ENCODE measurements at regions not wholly inside any gene's neighbourhood (a gene's known extent, or its start where the extent isn't known, plus 50 kb on each side); places are given as distances from the start of the nearest gene placed in this dataset.

DNA sequence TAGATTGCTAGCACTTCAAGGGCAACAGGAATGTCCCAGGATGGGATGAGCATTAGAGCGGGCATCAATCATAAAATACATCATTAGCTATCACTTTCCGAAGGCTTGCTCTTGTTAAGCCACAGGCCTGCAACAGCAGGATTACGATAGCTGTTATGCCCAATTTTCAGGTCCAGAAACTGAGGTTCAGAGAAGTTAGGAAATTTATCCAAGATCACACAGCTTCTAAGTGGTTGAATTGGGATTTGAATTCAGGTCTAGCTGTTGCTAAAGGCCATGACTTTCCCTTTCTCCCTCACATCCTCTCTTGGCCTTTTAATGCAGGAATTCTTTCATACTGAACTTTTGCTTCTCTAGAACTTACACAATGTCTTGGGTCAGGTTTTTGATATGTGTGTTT is 119.4 kb upstream of the ERCC6L2 start:
- Histone ChIP-seq H3F3A (ENCODE audit: insufficient read depth, low read length) (no peaks in the 10 kb centered on the region), H3K4me2 (ENCODE audit: low read depth, low read length) (no peak overlapping the region), H3K9me2 (replicated peaks; ENCODE audit: insufficient read depth, low read length) (no peaks in the 10 kb centered on the region), H3K36me3 (replicated peaks; ENCODE audit: insufficient read depth, low read length) (no peaks in the 10 kb centered on the region), H3K27me3 (replicated peaks; ENCODE audit: insufficient read depth, low read length) (no peaks in the 10 kb centered on the region), H3K9me3 (replicated peaks; ENCODE audit: insufficient read depth, low read length) (no peaks in the 10 kb centered on the region), H3K27ac (ENCODE audit: low read length) (no peak overlapping the region), H3K79me2 (ENCODE audit: low read length) (no peaks in the 10 kb centered on the region), H4K20me1 (ENCODE audit: insufficient read depth, low read length) (no peaks in the 10 kb centered on the region), H3K4me3 (ENCODE audit: low read length) (no peak overlapping the region), H2AFZ (ENCODE audit: low read length) (no peak overlapping the region), H3K9ac (ENCODE audit: low read length) (no peak overlapping the region), H3K4me1 (ENCODE audit: low read length) (no peaks in the 10 kb centered on the region)
- TF ChIP-seq, protein P1, sequence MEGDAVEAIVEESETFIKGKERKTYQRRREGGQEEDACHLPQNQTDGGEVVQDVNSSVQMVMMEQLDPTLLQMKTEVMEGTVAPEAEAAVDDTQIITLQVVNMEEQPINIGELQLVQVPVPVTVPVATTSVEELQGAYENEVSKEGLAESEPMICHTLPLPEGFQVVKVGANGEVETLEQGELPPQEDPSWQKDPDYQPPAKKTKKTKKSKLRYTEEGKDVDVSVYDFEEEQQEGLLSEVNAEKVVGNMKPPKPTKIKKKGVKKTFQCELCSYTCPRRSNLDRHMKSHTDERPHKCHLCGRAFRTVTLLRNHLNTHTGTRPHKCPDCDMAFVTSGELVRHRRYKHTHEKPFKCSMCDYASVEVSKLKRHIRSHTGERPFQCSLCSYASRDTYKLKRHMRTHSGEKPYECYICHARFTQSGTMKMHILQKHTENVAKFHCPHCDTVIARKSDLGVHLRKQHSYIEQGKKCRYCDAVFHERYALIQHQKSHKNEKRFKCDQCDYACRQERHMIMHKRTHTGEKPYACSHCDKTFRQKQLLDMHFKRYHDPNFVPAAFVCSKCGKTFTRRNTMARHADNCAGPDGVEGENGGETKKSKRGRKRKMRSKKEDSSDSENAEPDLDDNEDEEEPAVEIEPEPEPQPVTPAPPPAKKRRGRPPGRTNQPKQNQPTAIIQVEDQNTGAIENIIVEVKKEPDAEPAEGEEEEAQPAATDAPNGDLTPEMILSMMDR (IDR thresholded peaks at IDR 0.05; ENCODE audit: low read length) = no peak
- TF ChIP-seq EZH2phosphoT487 (IDR thresholded peaks at IDR 0.05; ENCODE audit: low read length) (no peak), EZH2 (optimal IDR thresholded peaks at IDR 0.05; ENCODE audit: low read depth, low read length) (no peak)
- no peak for DNase-seq

DNA sequence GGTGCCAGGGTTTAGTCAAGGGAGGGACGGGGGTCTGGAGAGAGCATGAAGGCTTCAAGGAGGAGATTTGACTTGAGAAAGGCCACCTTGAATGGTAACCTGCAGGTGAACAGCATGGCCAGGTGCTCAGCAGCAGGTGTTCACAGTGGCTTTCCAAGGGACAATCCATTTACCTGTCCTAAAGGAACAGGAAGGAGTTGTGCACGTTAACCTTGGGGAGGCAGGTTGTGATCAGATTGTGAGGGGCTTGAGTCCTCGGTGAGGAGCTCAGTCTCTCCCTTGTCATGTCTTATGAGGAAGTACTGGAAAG is 120.1 kb upstream of the ERCC6L2 start:
- H4K20me1 ChIP-seq (ENCODE audit: insufficient read depth, low read length) = no peaks in the 10 kb centered on the region
- H3K27ac ChIP-seq (ENCODE audit: low read length) = no peak overlapping the region
- H3K4me3 ChIP-seq (ENCODE audit: low read length) = no peak overlapping the region
- no peaks in the 10 kb centered on the region for H3K36me3 ChIP-seq (replicated peaks; ENCODE audit: insufficient read depth, low read length)
- no peak overlapping the region for H3K9ac ChIP-seq (ENCODE audit: low read length)
- no peaks in the 10 kb centered on the region for H3F3A ChIP-seq (ENCODE audit: insufficient read depth, low read length)
- H2AFZ ChIP-seq (ENCODE audit: low read length) = no peak overlapping the region
- no peak for DNase-seq
- no peaks in the 10 kb centered on the region for H3K4me1 ChIP-seq (ENCODE audit: low read length)
- no peaks in the 10 kb centered on the region for H3K9me3 ChIP-seq (replicated peaks; ENCODE audit: insufficient read depth, low read length)
- H3K27me3 ChIP-seq (replicated peaks; ENCODE audit: insufficient read depth, low read length) = no peaks in the 10 kb centered on the region
- H3K79me2 ChIP-seq (ENCODE audit: low read length) = no peaks in the 10 kb centered on the region
- no peaks in the 10 kb centered on the region for H3K9me2 ChIP-seq (replicated peaks; ENCODE audit: insufficient read depth, low read length)
- TF ChIP-seq, protein P1 (IDR thresholded peaks at IDR 0.05; ENCODE audit: low read length) = no peak
- no peak for TF ChIP-seq EZH2phosphoT487 (IDR thresholded peaks at IDR 0.05; ENCODE audit: low read length)
- no peak for TF ChIP-seq EZH2 (optimal IDR thresholded peaks at IDR 0.05; ENCODE audit: low read depth, low read length)
- H3K4me2 ChIP-seq (ENCODE audit: low read depth, low read length) = no peak overlapping the region

DNA sequence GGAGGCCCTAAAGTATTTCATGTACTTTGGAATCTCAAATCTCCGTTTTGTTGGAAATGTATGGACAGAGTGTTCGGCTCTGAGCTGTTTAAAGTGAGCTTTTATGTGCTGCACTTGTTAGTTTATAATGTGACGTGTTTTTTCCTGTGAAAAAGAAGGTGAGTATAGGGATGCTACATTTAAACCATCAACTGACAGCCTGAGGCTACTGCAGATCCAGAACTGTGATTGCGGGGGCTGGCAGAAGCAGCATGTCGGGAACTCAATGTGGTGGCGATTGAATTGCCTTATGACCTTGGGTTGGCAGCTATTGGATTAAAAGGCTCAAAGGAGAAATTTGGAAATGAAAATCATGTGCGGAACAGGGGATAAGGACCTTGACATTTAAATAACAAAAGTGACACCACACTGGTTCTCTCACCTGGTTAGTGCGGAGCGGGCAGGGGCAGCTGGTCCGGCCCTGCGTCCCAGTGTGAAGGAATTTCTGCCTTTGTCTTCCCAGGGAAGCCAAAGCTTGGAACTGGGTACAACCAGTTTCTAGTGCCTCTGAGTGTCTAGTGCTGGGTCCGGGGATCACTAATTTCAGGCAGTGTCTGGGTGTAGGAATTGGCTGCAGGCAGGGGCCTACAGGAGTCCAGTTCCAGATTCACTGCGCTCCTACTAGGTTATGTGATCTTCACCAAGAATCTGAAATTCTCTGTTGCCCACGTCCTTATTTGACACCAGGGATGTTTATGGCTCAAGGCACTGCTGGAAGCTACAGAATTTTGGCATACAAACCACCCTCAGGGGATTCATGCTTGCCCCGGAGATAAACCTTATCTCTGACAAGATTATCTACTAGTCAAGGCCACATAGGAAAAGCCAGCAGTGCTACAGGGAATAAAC is 120.7 kb upstream of the ERCC6L2 start:
- Histone ChIP-seq H3F3A (ENCODE audit: insufficient read depth, low read length) (no peaks in the 10 kb centered on the region), H2AFZ (ENCODE audit: low read length) (no peak overlapping the region), H3K79me2 (ENCODE audit: low read length) (no peaks in the 10 kb centered on the region), H3K9ac (ENCODE audit: low read length) (no peak overlapping the region), H3K27ac (ENCODE audit: low read length) (no peak overlapping the region), H3K36me3 (replicated peaks; ENCODE audit: insufficient read depth, low read length) (no peaks in the 10 kb centered on the region), H3K4me1 (ENCODE audit: low read length) (no peaks in the 10 kb centered on the region), H3K9me3 (replicated peaks; ENCODE audit: insufficient read depth, low read length) (no peaks in the 10 kb centered on the region), H3K9me2 (replicated peaks; ENCODE audit: insufficient read depth, low read length) (no peaks in the 10 kb centered on the region), H3K27me3 (replicated peaks; ENCODE audit: insufficient read depth, low read length) (no peaks in the 10 kb centered on the region), H3K4me3 (ENCODE audit: low read length) (no peak overlapping the region), H3K4me2 (ENCODE audit: low read depth, low read length) (no peak overlapping the region), H4K20me1 (ENCODE audit: insufficient read depth, low read length) (no peaks in the 10 kb centered on the region)
- no peak for DNase-seq
- TF ChIP-seq EZH2 (optimal IDR thresholded peaks at IDR 0.05; ENCODE audit: low read depth, low read length) = no peak
- TF ChIP-seq, protein P1 (IDR thresholded peaks at IDR 0.05; ENCODE audit: low read length) = no peak
- TF ChIP-seq EZH2phosphoT487 (IDR thresholded peaks at IDR 0.05; ENCODE audit: low read length) = no peak

Measured in MM.1S (cell line).